ENCODE measurements at regions not wholly inside any gene's neighbourhood (a gene's known extent, or its start where the extent isn't known, plus 50 kb on each side); places are given as distances from the start of the nearest gene placed in this dataset.

DNA sequence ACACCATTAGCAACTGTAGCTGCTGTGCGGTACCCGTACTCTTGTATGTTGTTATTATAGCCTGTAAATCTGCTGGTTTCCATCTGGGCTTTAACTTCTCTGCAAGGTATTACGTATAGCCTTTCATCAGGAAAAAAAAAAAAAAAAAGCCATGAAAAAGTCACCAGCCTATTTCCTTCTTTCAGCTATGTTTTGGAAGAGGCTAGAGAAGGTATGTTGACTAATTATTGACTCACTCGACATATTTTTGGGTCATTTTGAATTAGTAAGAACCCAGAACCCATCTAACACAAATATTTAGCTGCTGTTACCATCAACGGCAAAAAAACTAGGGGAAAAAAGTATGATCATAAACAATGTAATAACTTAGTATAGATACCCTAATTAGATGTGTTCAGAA, 1395.6 kb downstream of the SUCLG1 start:
- Histone ChIP-seq H2AFZ (ENCODE audit: low read length) (no peak overlapping the region), H3K9ac (ENCODE audit: insufficient read depth, low read length) (no peak overlapping the region), H3K27ac (ENCODE audit: insufficient read depth, low read length) (no peak overlapping the region), H3K36me3 (ENCODE audit: control insufficient read depth, insufficient read depth, low read length) (no peaks in the 10 kb centered on the region), H3K4me1 (ENCODE audit: control insufficient read depth, extremely low read depth, insufficient read depth, low read length) (no peaks in the 10 kb centered on the region), H3K4me2 (ENCODE audit: extremely low read depth, insufficient read depth, low read length) (no peak overlapping the region), H3K4me3 (replicated peaks in 1 of 4; ENCODE audit: control extremely low read depth in 1 of 4, insufficient read depth in 1 of 4, low read depth in 3 of 4, low read length in 4 of 4) (no peak overlapping the region), H3K9me3 (ENCODE audit: control insufficient read depth, insufficient read depth, low read depth, low read length) (no peaks in the 10 kb centered on the region), H4K20me1 (ENCODE audit: control insufficient read depth, extremely low read depth, insufficient read depth, low read length) (no peaks in the 10 kb centered on the region), H3K27me3 (ENCODE audit: control insufficient read depth, insufficient read depth, low read length) (no peaks in the 10 kb centered on the region), H3K79me2 (ENCODE audit: control insufficient read depth, insufficient read depth, low read length) (no peaks in the 10 kb centered on the region)
- DNase-seq (ENCODE audit: low read depth in 2 of 2), result no peak
- TF ChIP-seq CTCF (conservative IDR thresholded peaks at IDR 0.05 in 1 of 2, IDR thresholded peaks at IDR 0.05 in 1 of 2; ENCODE audit: low read depth in 1 of 2, low read length in 2 of 2) (no peak), EZH2 (IDR thresholded peaks at IDR 0.05; ENCODE audit: low read length, missing control alignments) (no peak)

DNA sequence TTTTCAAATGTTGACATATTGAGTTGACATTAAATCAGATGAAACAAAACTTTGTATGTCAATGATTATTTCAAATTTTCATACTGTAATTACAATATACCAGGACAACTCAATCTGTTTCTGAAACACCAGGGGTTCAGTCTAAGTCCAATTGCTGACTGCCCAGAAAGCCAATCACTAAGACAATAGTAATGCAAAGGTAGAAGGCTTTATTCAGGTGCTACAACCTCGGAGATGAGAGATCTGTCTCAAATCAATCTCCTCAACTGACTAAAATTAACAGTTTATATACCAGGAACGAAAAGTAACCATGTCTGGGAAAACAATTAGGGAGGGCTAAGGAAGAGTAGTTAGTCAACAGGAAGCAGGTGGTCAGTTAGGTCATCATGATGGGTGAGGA, 1400.4 kb downstream of the SUCLG1 start:
- H3K4me2 ChIP-seq (ENCODE audit: extremely low read depth, insufficient read depth, low read length), result no peak overlapping the region
- TF ChIP-seq CTCF (conservative IDR thresholded peaks at IDR 0.05 in 1 of 2, IDR thresholded peaks at IDR 0.05 in 1 of 2; ENCODE audit: low read depth in 1 of 2, low read length in 2 of 2) (no peak), EZH2 (IDR thresholded peaks at IDR 0.05; ENCODE audit: low read length, missing control alignments) (no peak)
- H3K27ac ChIP-seq (ENCODE audit: insufficient read depth, low read length), result no peak overlapping the region
- no peak overlapping the region for H2AFZ ChIP-seq (ENCODE audit: low read length)
- no peak overlapping the region for H3K4me3 ChIP-seq (replicated peaks in 1 of 4; ENCODE audit: control extremely low read depth in 1 of 4, insufficient read depth in 1 of 4, low read depth in 3 of 4, low read length in 4 of 4)
- no peaks in the 10 kb centered on the region for H4K20me1 ChIP-seq (ENCODE audit: control insufficient read depth, extremely low read depth, insufficient read depth, low read length)
- H3K9ac ChIP-seq (ENCODE audit: insufficient read depth, low read length), result no peak overlapping the region
- no peaks in the 10 kb centered on the region for H3K9me3 ChIP-seq (ENCODE audit: control insufficient read depth, insufficient read depth, low read depth, low read length)
- no peaks in the 10 kb centered on the region for H3K36me3 ChIP-seq (ENCODE audit: control insufficient read depth, insufficient read depth, low read length)
- no peaks in the 10 kb centered on the region for H3K79me2 ChIP-seq (ENCODE audit: control insufficient read depth, insufficient read depth, low read length)
- no peak for DNase-seq (ENCODE audit: low read depth in 2 of 2)
- peaks cover 2% of the 10 kb centered on the region for H3K4me1 ChIP-seq (ENCODE audit: control insufficient read depth, extremely low read depth, insufficient read depth, low read length)
- H3K27me3 ChIP-seq (ENCODE audit: control insufficient read depth, insufficient read depth, low read length), result no peaks in the 10 kb centered on the region

DNA sequence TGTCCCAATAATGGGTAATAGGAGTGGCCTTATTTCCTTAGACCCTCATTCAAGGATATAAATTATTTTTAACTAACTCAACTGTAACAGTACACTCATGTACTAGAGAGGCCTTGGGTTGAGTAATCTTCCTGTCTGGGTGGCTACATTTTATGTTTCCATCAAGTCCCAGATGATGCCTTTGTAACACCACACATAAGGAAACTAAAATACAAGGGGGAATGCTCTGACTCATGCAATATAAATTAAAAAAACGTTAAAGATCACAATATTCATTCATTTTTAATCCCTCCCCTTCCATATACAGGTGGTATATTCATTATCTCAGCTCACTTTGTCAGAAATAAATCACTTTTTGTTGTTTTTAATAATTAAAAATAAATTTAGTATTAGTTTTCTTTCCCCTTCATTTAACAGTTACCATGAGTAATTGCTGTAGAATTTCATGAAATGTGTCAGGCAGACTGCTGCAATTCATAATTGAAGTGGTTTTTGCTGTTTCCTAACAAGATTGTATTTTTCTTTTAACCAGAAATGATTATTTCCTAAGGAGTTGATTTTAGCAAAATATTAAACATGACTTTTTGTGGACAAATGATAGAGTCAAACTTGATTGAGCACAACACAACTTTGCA, 1403.6 kb downstream of the SUCLG1 start:
- Histone ChIP-seq H4K20me1 (ENCODE audit: control insufficient read depth, extremely low read depth, insufficient read depth, low read length) (no peaks in the 10 kb centered on the region), H2AFZ (ENCODE audit: low read length) (no peak overlapping the region), H3K27me3 (ENCODE audit: control insufficient read depth, insufficient read depth, low read length) (no peaks in the 10 kb centered on the region), H3K4me3 (replicated peaks in 1 of 4; ENCODE audit: control extremely low read depth in 1 of 4, insufficient read depth in 1 of 4, low read depth in 3 of 4, low read length in 4 of 4) (no peak overlapping the region), H3K27ac (ENCODE audit: insufficient read depth, low read length) (no peak overlapping the region), H3K79me2 (ENCODE audit: control insufficient read depth, insufficient read depth, low read length) (no peaks in the 10 kb centered on the region), H3K4me1 (ENCODE audit: control insufficient read depth, extremely low read depth, insufficient read depth, low read length) (peaks cover 2% of the 10 kb centered on the region), H3K36me3 (ENCODE audit: control insufficient read depth, insufficient read depth, low read length) (no peaks in the 10 kb centered on the region), H3K9me3 (ENCODE audit: control insufficient read depth, insufficient read depth, low read depth, low read length) (no peaks in the 10 kb centered on the region), H3K4me2 (ENCODE audit: extremely low read depth, insufficient read depth, low read length) (no peak overlapping the region), H3K9ac (ENCODE audit: insufficient read depth, low read length) (no peak overlapping the region)
- TF ChIP-seq EZH2 (IDR thresholded peaks at IDR 0.05; ENCODE audit: low read length, missing control alignments) (no peak), CTCF (conservative IDR thresholded peaks at IDR 0.05 in 1 of 2, IDR thresholded peaks at IDR 0.05 in 1 of 2; ENCODE audit: low read depth in 1 of 2, low read length in 2 of 2) (no peak)
- DNase-seq (ENCODE audit: low read depth in 2 of 2), result peak; percentile 86 to 87

Measured in fibroblast of lung (primary cell).